ENCODE measurements at regions not wholly inside any gene's neighbourhood (a gene's known extent, or its start where the extent isn't known, plus 50 kb on each side); places are given as distances from the start of the nearest gene placed in this dataset.

- no peak overlapping the region for H3K56ac ChIP-seq (replicated peaks; ENCODE audit: insufficient read length, low read depth, low read length)
- no peaks in the 10 kb centered on the region for H3K27me3 ChIP-seq (replicated peaks in 1 of 4; ENCODE audit: control insufficient read depth in 3 of 4, extremely low read depth in 1 of 4, insufficient read depth in 3 of 4, low read length in 3 of 4)
- no peak overlapping the region for H3K4me2 ChIP-seq (ENCODE audit: insufficient read depth in 1 of 2, low read depth in 2 of 2, low read length in 2 of 2)
- H2BK15ac ChIP-seq (ENCODE audit: low read length) = no peak overlapping the region
- no peaks in the 10 kb centered on the region for H3K79me1 ChIP-seq (ENCODE audit: low read depth, low read length)
- no peak overlapping the region for H2AK5ac ChIP-seq (ENCODE audit: low read depth, low read length)
- no peak overlapping the region for H3K14ac ChIP-seq (ENCODE audit: insufficient read length)
- H3K9ac ChIP-seq (replicated peaks in 1 of 4; ENCODE audit: extremely low read depth in 1 of 4, low read depth in 3 of 4, low read length in 3 of 4) = no peak overlapping the region
- no peaks in the 10 kb centered on the region for H3K4me1 ChIP-seq (replicated peaks in 1 of 4; ENCODE audit: control insufficient read depth in 3 of 4, insufficient read depth in 4 of 4, low read length in 3 of 4)
- H4K5ac ChIP-seq (ENCODE audit: insufficient read length, low read depth, low read length) = no peak overlapping the region
- ChIA-PET POLR2A (ENCODE audit: partially characterized antibody) (no interaction called here), CTCF (ENCODE audit: partially characterized antibody) (interaction anchor here (1.1 kb wide), 1 partner anchor 22 kb away, joined by 3 read pairs; no protein-coding TSS in a partner anchor)
- H3K4me3 ChIP-seq (ENCODE audit: extremely low read depth in 1 of 4, insufficient read depth in 2 of 4, low read depth in 3 of 4, low read length in 4 of 4) = no peak overlapping the region
- FAIRE-seq (no peak), DNase-seq (ENCODE audit: low read depth in 1 of 2, low spot score in 2 of 2) (no peak)
- WGBS, 2 experiments (ENCODE audit: extremely low coverage in 1 of 2, insufficient coverage in 1 of 2, insufficient read length in 1 of 2, insufficient replicate concordance in 2 of 2, low coverage in 1 of 2, low lambda C conversion rate in 2 of 2, missing lambda C conversion rate in 1 of 2) = 85% methylated on average over 3 of the region's 3 CpGs; no CpG with 5 or more reads in 1 of the 2 experiments
- H3K36me3 ChIP-seq (ENCODE audit: control insufficient read depth in 2 of 4, insufficient read depth in 4 of 4, low read length in 3 of 4) = no peaks in the 10 kb centered on the region; a peak in 1 of 8 replicates
- no peak overlapping the region for H2BK120ac ChIP-seq (replicated peaks; ENCODE audit: low read depth, low read length)
- no peak overlapping the region for H4K91ac ChIP-seq (replicated peaks; ENCODE audit: insufficient read length, low read length)
- no peak overlapping the region for H3K23ac ChIP-seq (ENCODE audit: insufficient read length)
- H2BK5ac ChIP-seq (ENCODE audit: low read depth, low read length) = no peak overlapping the region
- no peak overlapping the region for H2BK20ac ChIP-seq (ENCODE audit: low read length)
- no peak overlapping the region for H3K27ac ChIP-seq (ENCODE audit: low read depth, low read length)
- peaks cover 5% of the 10 kb centered on the region in 2 experiments; a peak in 1 of 4 replicates for H3K9me3 ChIP-seq (ENCODE audit: insufficient read depth in 2 of 2, low read depth in 1 of 2, low read length in 1 of 2)
- no peaks in the 10 kb centered on the region for H4K20me1 ChIP-seq (replicated peaks in 1 of 2; ENCODE audit: control insufficient read depth in 1 of 2, insufficient read depth in 2 of 2, low read length in 2 of 2)
- H2BK12ac ChIP-seq (ENCODE audit: low read depth, low read length) = no peak overlapping the region
- H4K8ac ChIP-seq (ENCODE audit: extremely low read depth, insufficient read depth, low read length) = no peak overlapping the region
- H3K23me2 ChIP-seq (ENCODE audit: low read depth, low read length) = no peaks in the 10 kb centered on the region; the same call in 1 of the 2 replicates
- H3K18ac ChIP-seq (ENCODE audit: extremely low read depth, low read length) = no peak overlapping the region
- no peak overlapping the region for H3K4ac ChIP-seq (replicated peaks; ENCODE audit: insufficient read length, low read depth, low read length)
- no peaks in the 10 kb centered on the region for H3K79me2 ChIP-seq (ENCODE audit: control insufficient read depth in 1 of 2, insufficient read depth in 2 of 2, low read length in 2 of 2)
- H2AFZ ChIP-seq (ENCODE audit: low read length) = no peak overlapping the region
- TF ChIP-seq KDM5A (IDR thresholded peaks at IDR 0.05; ENCODE audit: low read length) (no peak), BCL11A (IDR thresholded peaks at IDR 0.05; ENCODE audit: low read depth in 2 of 2, low read length in 2 of 2) (no peak), CHD1 (IDR thresholded peaks at IDR 0.05; ENCODE audit: low read depth, low read length) (no peak), TEAD4 (IDR thresholded peaks at IDR 0.05; ENCODE audit: low read depth, low read length) (no peak), TAF7 (optimal IDR thresholded peaks at IDR 0.05; ENCODE audit: borderline replicate concordance, low read depth, low read length) (no peak), BRCA1 (IDR thresholded peaks at IDR 0.05; ENCODE audit: low read depth, low read length) (no peak), JUN (IDR thresholded peaks at IDR 0.05; ENCODE audit: low read depth, low read length) (no peak), HDAC6 (IDR thresholded peaks at IDR 0.05; ENCODE audit: low read depth, low read length) (no peak), RBBP5 (IDR thresholded peaks at IDR 0.05; ENCODE audit: borderline replicate concordance, low read depth, low read length) (no peak), CBX8 (IDR thresholded peaks at IDR 0.05; ENCODE audit: borderline replicate concordance, low read depth, low read length) (no peak), USF2 (IDR thresholded peaks at IDR 0.05; ENCODE audit: low read length) (no peak), RNF2 (IDR thresholded peaks at IDR 0.05; ENCODE audit: borderline replicate concordance, low read depth, low read length, missing control alignments, poor library complexity, severe bottlenecking) (no peak), ZNF274 (IDR thresholded peaks at IDR 0.05; ENCODE audit: borderline replicate concordance, extremely low read depth, low read length) (no peak), RFX5 (IDR thresholded peaks at IDR 0.05; ENCODE audit: borderline replicate concordance, low read depth, low read length) (no peak)
Measured at GRCh38 chr16:52725043-52725442, 178.1 kb upstream of the TOX3 start.
